WTC11 (cell line): ENCODE measurements at regions not wholly inside any gene's neighbourhood (a gene's known extent, or its start where the extent isn't known, plus 50 kb on each side); places are given as distances from the start of the nearest gene placed in this dataset.

Experiments used
- CTCF ChIP-seq: fragments of 200-600 bp; IDR thresholded peaks from 2 replicates; pipeline ENCODE4 v1.8.0; 2022; ENCODE audit warnings: antibody characterized with exemption
- FOXP1 ChIP-seq: sonication (generic); formaldehyde crosslinking; IDR thresholded peaks from 2 replicates; pipeline ENCODE4 v1.8.0; 2022; ENCODE audit warnings: missing genetic modification reagents, mild to moderate bottlenecking, moderate library complexity, borderline replicate concordance
- JUN ChIP-seq: sonication (generic); formaldehyde crosslinking; IDR thresholded peaks from 2 replicates; pipeline ENCODE4 v1.8.0; 2023; ENCODE audit warnings: mild to moderate bottlenecking, missing genetic modification reagents
- NR2C2 ChIP-seq: sonication (generic); formaldehyde crosslinking; IDR thresholded peaks from 2 replicates; pipeline ENCODE4 v1.8.0; 2022; ENCODE audit warnings: mild to moderate bottlenecking, missing genetic modification reagents
- RELA ChIP-seq: sonication (generic); formaldehyde crosslinking; IDR thresholded peaks from 2 replicates; pipeline ENCODE4 v1.8.1; 2022; ENCODE audit warnings: missing genetic modification reagents, mild to moderate bottlenecking, borderline replicate concordance
- TEAD1 ChIP-seq: sonication (generic); formaldehyde crosslinking; IDR thresholded peaks from 2 replicates; pipeline ENCODE4 v1.8.0; 2022; ENCODE audit warnings: mild to moderate bottlenecking, missing genetic modification reagents
- ZNF121 ChIP-seq: sonication (generic); formaldehyde crosslinking; IDR thresholded peaks from 2 replicates; pipeline ENCODE4 v1.8.0; 2023; ENCODE audit warnings: missing genetic modification reagents
- ZNF281 ChIP-seq: sonication (generic); formaldehyde crosslinking; IDR thresholded peaks from 2 replicates; pipeline ENCODE4 v1.8.0; 2023; ENCODE audit warnings: mild to moderate bottlenecking, missing genetic modification reagents
- ZNF532 ChIP-seq: fragments of 250-450 bp; sonication (Bioruptor Pico); IDR thresholded peaks from 2 replicates; pipeline ENCODE4 v1.9.0; 2021; ENCODE audit warnings: mild to moderate bottlenecking, borderline replicate concordance
- ZSCAN18 ChIP-seq: fragments of 250-450 bp; sonication (Bioruptor Pico); IDR thresholded peaks from 2 replicates; pipeline ENCODE4 v2.1.2; 2022; ENCODE audit warnings: mild to moderate bottlenecking, moderate library complexity

DNA sequence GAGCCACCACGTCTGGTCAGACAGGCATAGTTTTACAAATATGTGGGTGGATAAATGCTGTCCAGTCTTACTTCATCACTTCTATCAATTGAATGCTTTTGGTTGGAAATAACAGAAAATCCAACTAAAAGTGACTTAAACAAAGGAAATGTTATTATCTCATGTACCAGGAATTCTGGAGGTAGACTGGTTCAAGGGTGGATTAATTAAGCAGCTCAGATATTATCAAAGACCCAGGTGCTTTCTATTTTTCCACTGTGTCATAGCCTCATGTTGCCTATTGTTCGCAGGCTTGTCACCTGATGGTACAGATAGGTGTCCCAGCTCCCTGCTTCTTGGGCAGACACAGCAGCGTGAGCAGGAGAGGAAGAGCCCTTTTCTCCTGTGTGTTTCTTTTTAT, 156.1 kb upstream of the CTBP2 start:
- TF ChIP-seq TEAD1 (CRISPR knock-in tag): no peak
- TF ChIP-seq NR2C2 (CRISPR knock-in tag): no peak
- TF ChIP-seq ZNF532 (CRISPR knock-in tag): no peak
- TF ChIP-seq CTCF: no peak
- no peak for TF ChIP-seq FOXP1 (CRISPR knock-in tag)
- TF ChIP-seq ZNF121 (CRISPR knock-in tag): no peak
- no peak for TF ChIP-seq RELA (CRISPR knock-in tag)
- no peak for TF ChIP-seq JUN (CRISPR knock-in tag)
- no peak for TF ChIP-seq ZSCAN18 (CRISPR knock-in tag)
- TF ChIP-seq ZNF281: no peak
